ENCODE measurements at regions not wholly inside any gene's neighbourhood (a gene's known extent, or its start where the extent isn't known, plus 50 kb on each side); places are given as distances from the start of the nearest gene placed in this dataset.

GRCh38 chr6:56346958-56347357 is 99.6 kb upstream of the COL21A1 start:
- no peak for TF ChIP-seq CTCF (IDR thresholded peaks at IDR 0.05; ENCODE audit: low read depth, low read length)
- H3K4me3 ChIP-seq (ENCODE audit: low read depth, low read length) = no peak overlapping the region

GRCh38 chr6:56345376-56345995 is 98.1 kb upstream of the COL21A1 start:
- no peak for TF ChIP-seq CTCF (IDR thresholded peaks at IDR 0.05; ENCODE audit: low read depth, low read length)
- no peak overlapping the region for H3K4me3 ChIP-seq (ENCODE audit: low read depth, low read length)

GRCh38 chr6:56343295-56343694 is 95.9 kb upstream of the COL21A1 start:
- no peak for TF ChIP-seq CTCF (IDR thresholded peaks at IDR 0.05; ENCODE audit: low read depth, low read length)
- H3K4me3 ChIP-seq (ENCODE audit: low read depth, low read length) = no peak overlapping the region

- no peak for TF ChIP-seq CTCF (IDR thresholded peaks at IDR 0.05; ENCODE audit: low read depth, low read length)
- H3K4me3 ChIP-seq (ENCODE audit: low read depth, low read length) = no peak overlapping the region
Observed at GRCh38 chr6:56339524-56339923, 92.1 kb upstream of the COL21A1 start.

GRCh38 chr6:56335726-56336125 is 88.3 kb upstream of the COL21A1 start:
- no peak overlapping the region for H3K4me3 ChIP-seq (ENCODE audit: low read depth, low read length)
- no peak for TF ChIP-seq CTCF (IDR thresholded peaks at IDR 0.05; ENCODE audit: low read depth, low read length)

- H3K4me3 ChIP-seq (ENCODE audit: low read depth, low read length) = no peak overlapping the region
- no peak for TF ChIP-seq CTCF (IDR thresholded peaks at IDR 0.05; ENCODE audit: low read depth, low read length)
Observed at GRCh38 chr6:56334937-56335336, 87.6 kb upstream of the COL21A1 start.

DNA sequence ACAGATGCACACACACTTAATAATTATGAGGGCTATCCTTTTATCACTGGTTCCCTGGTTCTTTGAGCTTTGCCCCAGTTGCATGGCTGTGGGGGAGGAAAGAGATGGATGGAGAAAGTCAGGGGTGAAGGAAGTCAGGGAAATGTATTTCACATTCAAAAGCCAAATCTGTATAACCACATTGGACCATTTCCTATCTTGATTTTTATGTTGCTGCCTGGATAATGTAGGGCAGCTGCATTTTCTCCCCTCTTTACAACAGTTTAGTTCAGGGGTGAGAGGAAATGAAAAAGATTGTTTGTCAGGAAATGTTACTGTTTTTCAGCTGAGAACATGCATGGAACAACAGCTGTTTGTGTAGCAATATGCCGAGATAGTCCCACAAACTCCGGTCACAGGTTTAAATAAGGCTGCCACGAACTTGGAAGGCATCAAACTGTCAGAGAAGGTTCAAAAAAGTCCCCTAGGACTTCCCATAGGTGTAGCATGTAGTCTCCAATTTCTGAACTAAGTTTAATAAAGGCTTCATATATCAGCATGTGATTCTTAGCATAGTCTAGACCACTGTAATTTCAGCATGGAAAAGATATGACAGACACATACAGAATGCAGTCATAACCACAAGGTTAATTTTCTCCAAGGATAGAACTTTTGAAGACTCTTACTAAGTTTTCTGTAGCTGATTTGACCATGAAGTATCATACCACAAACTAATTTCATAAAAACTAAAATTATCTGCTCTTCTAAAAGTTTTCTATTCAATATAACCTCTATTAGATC is 82.1 kb upstream of the COL21A1 start:
- TF ChIP-seq CTCF (IDR thresholded peaks at IDR 0.05; ENCODE audit: low read depth, low read length) = no peak
- no peak overlapping the region for H3K4me3 ChIP-seq (ENCODE audit: low read depth, low read length)

Data from WI38 (cell line).